K562 (cell line): ENCODE measurements at regions not wholly inside any gene's neighbourhood (a gene's known extent, or its start where the extent isn't known, plus 50 kb on each side); places are given as distances from the start of the nearest gene placed in this dataset.

ENCODE experiments used
- EGR1 ChIP-seq: fragments of 450-650 bp; conservative IDR thresholded peaks from 2 replicates; pipeline ENCODE4 v1.6.1; 2017; ENCODE audit warnings: mild to moderate bottlenecking
- HNRNPUL1 ChIP-seq: fragments of 200-400 bp; formaldehyde crosslinking; IDR thresholded peaks from 2 replicates; pipeline ENCODE4 v1.6.1; 2017; ENCODE audit warnings: low read length
- KLF10 ChIP-seq: fragments of 250-450 bp; sonication (Bioruptor Pico); IDR thresholded peaks from 2 replicates; pipeline ENCODE4 v1.6.1; 2021; ENCODE audit warnings: matching md5 sums
- MCM7 ChIP-seq, 2 experiments: fragments of 450-650 bp; IDR thresholded peaks; 2 replicates each; pipeline ENCODE4 v1.6.1; 2016 to 2018
- MECOM ChIP-seq: fragments of 250-450 bp; sonication (Bioruptor Pico); IDR thresholded peaks from 2 replicates; pipeline ENCODE4 v1.8.0; 2022; ENCODE audit warnings: inconsistent platforms
- POLR3A ChIP-seq: IDR thresholded peaks from 2 replicates; pipeline ENCODE4 v1.6.1; 2011; ENCODE audit warnings: borderline replicate concordance, mild to moderate bottlenecking, moderate library complexity; ENCODE audit not compliant: insufficient read length, insufficient read depth; ENCODE audit errors: extremely low read depth
- RBFOX2 ChIP-seq: fragments of 200-400 bp; formaldehyde crosslinking; IDR thresholded peaks from 2 replicates; pipeline ENCODE4 v1.6.1; 2017; ENCODE audit warnings: low read depth, mild to moderate bottlenecking, low read length, moderate library complexity
- SETDB1 ChIP-seq: IDR thresholded peaks from one replicate; pipeline ENCODE4 v1.6.1; 2012; ENCODE audit warnings: low read length, control low read depth, inconsistent platforms
- TCF3 ChIP-seq: sonication (generic); formaldehyde crosslinking; IDR thresholded peaks from 2 replicates; pipeline ENCODE4 v1.4.0; 2020; ENCODE audit warnings: mild to moderate bottlenecking, missing genetic modification reagents
- WHSC1 ChIP-seq: IDR thresholded peaks from one replicate; pipeline ENCODE4 v1.6.1; 2012; ENCODE audit warnings: low read length, control low read depth, inconsistent platforms
- ZNF561 ChIP-seq: fragments of 450-650 bp; formaldehyde crosslinking; conservative IDR thresholded peaks from 2 replicates; pipeline ENCODE4 v1.4.0; 2020; ENCODE audit warnings: mild to moderate bottlenecking, moderate library complexity
- ZNF668 ChIP-seq: fragments of 250-450 bp; sonication (Bioruptor Pico); IDR thresholded peaks from 2 replicates; pipeline ENCODE4 v1.8.0; 2022; ENCODE audit warnings: mild to moderate bottlenecking, inconsistent platforms
- TF ChIP-seq, protein P1 (sequence below), 2 experiments: fragments of 450-650 bp; IDR thresholded peaks; 2 replicates each; pipeline ENCODE4 v1.6.1; 2016; ENCODE audit warnings: mild to moderate bottlenecking in 2 of 2, borderline replicate concordance in 1 of 2, low read depth in 1 of 2, moderate library complexity in 1 of 2
- TF ChIP-seq, protein P2 (sequence below): fragments of 450-650 bp; formaldehyde crosslinking; IDR thresholded peaks from 2 replicates; pipeline ENCODE4 v1.4.0; 2022; ENCODE audit warnings: mild to moderate bottlenecking, moderate library complexity
- TF ChIP-seq, protein P3 (sequence below): fragments of 250-450 bp; sonication (Bioruptor Pico); IDR thresholded peaks from 2 replicates; pipeline ENCODE4 v1.5.0; 2021; ENCODE audit warnings: mild to moderate bottlenecking, moderate library complexity

DNA sequence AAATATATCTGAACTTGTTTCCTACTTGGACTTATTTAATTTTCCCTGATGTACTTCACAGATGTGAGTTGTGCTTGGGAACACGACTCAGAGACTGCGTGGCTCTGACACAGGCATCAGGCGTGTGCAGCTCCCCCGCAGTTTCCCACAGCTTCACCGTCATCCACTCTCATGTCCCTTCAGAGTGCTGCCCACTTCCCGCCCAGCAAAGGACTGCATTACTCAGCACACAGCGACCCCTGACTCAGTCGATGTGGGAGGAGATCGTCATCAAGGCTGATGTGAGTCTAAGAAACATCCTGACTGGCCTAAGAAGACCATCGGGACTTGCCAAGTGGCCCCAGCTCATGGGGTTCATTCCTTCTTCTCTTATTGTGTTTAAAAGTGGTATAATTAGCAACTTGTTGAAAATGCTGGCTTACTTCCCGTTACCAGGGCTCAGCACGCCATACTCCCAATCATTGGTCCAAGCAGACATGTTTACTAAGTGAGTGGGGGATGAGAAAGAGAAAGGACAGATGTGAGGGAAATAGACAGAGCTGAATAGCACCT is 539.4 kb upstream of the JARID2 start (continued):
- TF ChIP-seq, protein P1, sequence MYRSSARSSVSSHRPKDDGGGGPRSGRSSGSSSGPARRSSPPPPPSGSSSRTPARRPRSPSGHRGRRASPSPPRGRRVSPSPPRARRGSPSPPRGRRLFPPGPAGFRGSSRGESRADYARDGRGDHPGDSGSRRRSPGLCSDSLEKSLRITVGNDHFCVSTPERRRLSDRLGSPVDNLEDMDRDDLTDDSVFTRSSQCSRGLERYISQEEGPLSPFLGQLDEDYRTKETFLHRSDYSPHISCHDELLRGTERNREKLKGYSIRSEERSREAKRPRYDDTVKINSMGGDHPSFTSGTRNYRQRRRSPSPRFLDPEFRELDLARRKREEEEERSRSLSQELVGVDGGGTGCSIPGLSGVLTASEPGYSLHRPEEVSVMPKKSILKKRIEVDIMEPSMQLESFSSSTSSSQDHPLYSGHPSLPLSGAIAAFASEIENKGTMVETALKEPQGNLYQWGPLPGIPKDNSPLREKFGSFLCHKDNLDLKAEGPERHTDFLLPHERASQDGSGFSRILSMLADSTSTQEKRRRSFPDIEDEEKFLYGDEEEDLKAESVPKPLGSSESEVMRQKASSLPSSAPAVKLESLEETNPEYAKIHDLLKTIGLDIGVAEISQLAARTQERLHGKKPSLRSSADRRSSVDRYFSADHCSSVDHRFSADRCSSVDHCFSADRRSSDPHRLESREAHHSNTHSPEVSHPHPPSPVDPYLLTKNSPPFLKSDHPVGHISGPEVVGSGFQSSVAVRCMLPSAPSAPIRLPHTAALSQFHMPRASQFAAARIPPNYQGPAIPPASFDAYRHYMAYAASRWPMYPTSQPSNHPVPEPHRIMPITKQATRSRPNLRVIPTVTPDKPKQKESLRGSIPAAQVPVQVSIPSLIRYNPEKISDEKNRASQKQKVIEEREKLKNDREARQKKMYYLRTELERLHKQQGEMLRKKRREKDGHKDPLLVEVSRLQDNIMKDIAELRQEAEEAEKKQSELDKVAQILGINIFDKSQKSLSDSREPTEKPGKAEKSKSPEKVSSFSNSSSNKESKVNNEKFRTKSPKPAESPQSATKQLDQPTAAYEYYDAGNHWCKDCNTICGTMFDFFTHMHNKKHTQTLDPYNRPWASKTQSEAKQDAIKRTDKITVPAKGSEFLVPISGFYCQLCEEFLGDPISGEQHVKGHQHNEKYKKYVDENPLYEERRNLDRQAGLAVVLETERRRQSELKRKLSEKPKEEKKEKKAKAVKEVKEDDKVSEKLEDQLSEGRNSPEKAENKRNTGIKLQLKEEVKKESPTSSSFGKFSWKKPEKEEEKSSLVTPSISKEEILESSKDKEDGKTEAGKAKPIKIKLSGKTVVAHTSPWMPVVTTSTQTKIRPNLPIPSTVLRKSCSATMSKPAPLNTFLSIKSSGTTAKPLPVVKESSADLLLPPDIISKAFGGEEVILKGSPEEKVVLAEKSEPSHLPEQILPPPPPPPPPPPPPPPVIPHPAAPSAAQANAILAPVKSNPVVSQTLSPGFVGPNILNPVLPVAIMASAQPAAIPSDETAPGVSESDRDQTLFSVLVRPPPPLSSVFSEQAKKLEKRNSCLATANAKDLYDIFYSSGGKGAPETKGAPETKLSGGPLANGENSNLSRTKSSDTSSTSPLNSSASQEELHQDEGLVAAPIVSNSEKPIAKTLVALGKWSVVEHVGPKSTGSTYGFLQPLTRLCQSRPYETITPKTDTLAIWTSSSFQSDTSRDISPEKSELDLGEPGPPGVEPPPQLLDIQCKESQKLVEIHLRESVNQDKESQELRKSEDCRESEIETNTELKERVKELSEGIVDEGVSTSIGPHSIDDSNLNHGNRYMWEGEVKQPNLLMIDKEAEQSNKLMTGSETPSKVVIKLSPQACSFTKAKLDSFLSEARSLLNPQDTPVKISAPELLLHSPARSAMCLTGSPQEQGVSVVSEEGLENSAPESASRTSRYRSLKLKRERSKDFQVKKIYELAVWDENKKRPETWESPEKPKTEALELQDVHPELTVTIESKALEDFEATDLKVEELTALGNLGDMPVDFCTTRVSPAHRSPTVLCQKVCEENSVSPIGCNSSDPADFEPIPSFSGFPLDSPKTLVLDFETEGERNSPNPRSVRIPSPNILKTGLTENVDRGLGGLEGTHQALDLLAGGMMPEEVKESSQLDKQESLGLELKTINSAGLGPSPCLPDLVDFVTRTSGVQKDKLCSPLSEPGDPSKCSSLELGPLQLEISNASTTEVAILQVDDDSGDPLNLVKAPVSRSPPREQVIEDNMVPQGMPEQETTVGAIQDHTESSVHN (IDR thresholded peaks at IDR 0.05; ENCODE audit: borderline replicate concordance in 1 of 2, low read depth in 1 of 2), result peak in 1 of 2 experiments; percentile 78; a peak in 2 of 4 replicates
- TF ChIP-seq MECOM (CRISPR knock-in tag) (0 out of 2 replicates have a peak, but pooled peaks have one; percentile 48), RBFOX2 (peak; percentile 70), KLF10 (CRISPR knock-in tag) (no peak), TCF3 (CRISPR knock-in tag) (peak; percentile 42; the same call in 1 of the 2 replicates), POLR3A (no peak), SETDB1 (peak; percentile 28), ZNF561 (CRISPR knock-in tag) (no peak), EGR1 (peak; percentile 96), WHSC1 (peak; percentile 17), ZNF668 (0 out of 2 replicates have a peak, but pooled peaks have one; percentile 25), HNRNPUL1 (no peak), MCM7 (IDR thresholded peaks at IDR 0.05) (no peak)
- TF ChIP-seq, protein P2, sequence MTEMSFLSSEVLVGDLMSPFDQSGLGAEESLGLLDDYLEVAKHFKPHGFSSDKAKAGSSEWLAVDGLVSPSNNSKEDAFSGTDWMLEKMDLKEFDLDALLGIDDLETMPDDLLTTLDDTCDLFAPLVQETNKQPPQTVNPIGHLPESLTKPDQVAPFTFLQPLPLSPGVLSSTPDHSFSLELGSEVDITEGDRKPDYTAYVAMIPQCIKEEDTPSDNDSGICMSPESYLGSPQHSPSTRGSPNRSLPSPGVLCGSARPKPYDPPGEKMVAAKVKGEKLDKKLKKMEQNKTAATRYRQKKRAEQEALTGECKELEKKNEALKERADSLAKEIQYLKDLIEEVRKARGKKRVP (CRISPR knock-in tag), result no peak
- TF ChIP-seq, protein P3, sequence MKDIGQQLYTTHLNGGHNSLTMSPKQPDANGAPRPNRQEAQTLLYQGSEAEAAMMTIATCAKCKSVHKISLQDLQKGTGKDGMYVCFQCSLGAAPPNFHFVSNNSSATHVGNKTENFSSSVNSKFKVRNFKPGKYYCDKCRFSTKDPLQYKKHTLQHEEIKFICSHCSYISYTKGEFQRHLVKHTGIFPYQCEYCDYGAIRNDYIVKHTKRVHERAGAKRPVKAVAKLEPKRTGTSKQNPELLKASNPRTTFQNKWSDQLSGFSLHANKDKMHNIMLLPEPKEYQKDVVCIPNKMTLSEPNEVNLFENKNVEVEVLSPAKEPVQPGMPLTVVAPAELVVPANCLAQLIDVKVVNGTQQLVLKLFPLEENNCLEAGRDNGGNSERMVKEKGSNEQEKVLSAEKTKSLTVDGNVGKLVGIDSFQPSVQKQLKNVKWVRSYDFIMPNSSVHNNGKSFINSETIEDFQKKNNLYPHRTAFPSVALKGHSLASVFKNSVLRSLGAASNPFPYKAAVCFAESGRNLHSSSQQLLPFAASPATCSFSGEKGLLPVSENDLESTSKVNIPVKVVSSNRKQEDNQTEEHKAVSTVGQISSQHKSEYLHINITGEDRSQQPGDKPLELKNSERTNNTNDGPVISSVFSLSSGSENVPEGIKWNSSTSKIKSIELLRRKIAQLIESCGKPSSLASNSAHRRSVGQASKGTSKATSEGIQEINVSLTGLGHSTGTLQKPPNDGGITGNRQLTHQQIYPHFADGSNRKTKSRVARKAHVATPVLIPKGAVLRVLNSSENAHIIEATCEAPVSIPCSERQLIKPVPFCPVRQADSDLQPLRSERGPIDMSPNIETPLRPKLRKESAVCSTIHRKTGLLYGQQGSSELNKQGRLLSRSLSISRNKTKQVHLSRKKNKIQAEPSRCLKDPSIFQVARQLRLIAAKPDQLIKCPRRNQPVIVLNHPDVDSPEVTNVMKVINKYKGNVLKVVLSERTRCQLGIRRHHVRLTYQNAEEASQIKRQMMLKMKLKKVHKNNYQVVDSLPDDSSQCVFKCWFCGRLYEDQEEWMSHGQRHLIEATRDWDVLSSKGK (CRISPR knock-in tag), result no peak
